Transverse colon (tissue), 4 donors: ENCODE measurements at regions not wholly inside any gene's neighbourhood (a gene's known extent, or its start where the extent isn't known, plus 50 kb on each side); places are given as distances from the start of the nearest gene placed in this dataset.

Experiments used
- DNase-seq: peaks from one replicate; pipeline ENCODE4 v3.0.0-alpha.2; 2019
- H3K27ac ChIP-seq, 4 donors: fragments of 200-600 bp; sonication (generic); 2 replicates each; pipeline ENCODE4 v1.5.1; 2016 to 2018; ENCODE audit warnings: inconsistent platforms in 4 of 4
- H3K27me3 ChIP-seq: fragments of 200-600 bp; sonication (generic); 2 replicates; pipeline ENCODE4 v1.5.1; 2017; ENCODE audit warnings: inconsistent platforms
- H3K36me3 ChIP-seq, 4 donors: fragments of 200-600 bp; sonication (generic); 2 replicates each; pipeline ENCODE4 v1.5.1; 2017 to 2019; ENCODE audit warnings: inconsistent platforms in 4 of 4
- H3K4me1 ChIP-seq, 4 donors: fragments of 200-600 bp; sonication (generic); 2 replicates each; pipeline ENCODE4 v1.5.1; 2017 to 2020; ENCODE audit warnings: inconsistent platforms in 4 of 4
- H3K4me3 ChIP-seq, 4 donors: fragments of 200-600 bp; sonication (generic); 1 replicate in 1 of 4; 2 replicates in 3 of 4; pipeline versions ENCODE4 v1.5.1 to v1.6.1; 2017 to 2019; ENCODE audit warnings: inconsistent platforms in 4 of 4
- H3K9me3 ChIP-seq, 2 donors: fragments of 200-600 bp; sonication (generic); 2 replicates each; pipeline ENCODE4 v1.5.1; 2017 to 2019; ENCODE audit warnings: inconsistent platforms in 2 of 2
- EP300 ChIP-seq: sonication (generic); formaldehyde crosslinking; IDR thresholded peaks from one replicate; pipeline ENCODE4 v1.6.1; 2017; ENCODE audit warnings: antibody characterized with exemption, low read depth
- POLR2A ChIP-seq: fragments of 450-650 bp; IDR thresholded peaks from one replicate; pipeline ENCODE4 v1.6.1; 2016; ENCODE audit warnings: antibody characterized with exemption, mild to moderate bottlenecking, moderate library complexity
- POLR2AphosphoS5 ChIP-seq, 3 donors: sonication (generic); formaldehyde crosslinking; IDR thresholded peaks; one replicate each; pipeline ENCODE4 v1.6.1; 2016; ENCODE audit warnings: antibody characterized with exemption in 3 of 3
- WGBS, 2 donors: methylation state at CpG; one replicate each; pipeline ENCODE4 v1.1.5; 2018; ENCODE audit warnings: low coverage in 1 of 2; 5-methylcytosine and 5-hydroxymethylcytosine counted together
- in situ Hi-C, 4 donors: fragments of 200-750 bp; cut with MboI; loops; one replicate each; pipeline versions ENCODE4 v1.15.0 to v1.15.1; 2017; ENCODE audit warnings: low sequenced_read_pairs in 3 of 4, low pct_ligation_motif_present in 1 of 4, low pct_unique_long_range_greater_than_20kb in 1 of 4
- intact Hi-C: fragments of 100-400 bp; cut with DNase I; formaldehyde crosslinking; loops from one replicate; pipeline ENCODE4 v1.15.1; 2023; ENCODE audit warnings: low total_unique reads
- TF ChIP-seq, protein P1 (sequence below), 5 experiments: fragments of 200-600 bp in 3 of 5; fragments of 450-650 bp in 2 of 5; sonication (generic) in 3 of 5; IDR thresholded peaks; 1 replicate in 2 of 5; 2 replicates in 3 of 5; pipeline ENCODE4 v1.5.1; 2016 to 2017; ENCODE audit warnings: antibody characterized with exemption in 5 of 5, inconsistent platforms in 3 of 5, mild to moderate bottlenecking in 2 of 5, moderate library complexity in 1 of 5

- TF ChIP-seq POLR2A = no peak
- WGBS, 2 donors = 61% methylated on average over 8 of the region's 8 CpGs; no CpG with 5 or more reads in 1 of the 2 donors
- Histone ChIP-seq H3K27ac (no peak overlapping the region), H3K4me3 (no peak overlapping the region), H3K27me3 (no peaks in the 10 kb centered on the region), H3K9me3 (no peaks in the 10 kb centered on the region), H3K36me3 (no peaks in the 10 kb centered on the region), H3K4me1 (peaks cover 0 to 5% (median 0%) of the 10 kb centered on the region in 4 donors)
- DNase-seq = no peak
- intact Hi-C loops = no loop called here
- in situ Hi-C loops = no loop called here
Measured at GRCh38 chr5:56515011-56515410, 281.9 kb upstream of the ANKRD55 start.

DNA sequence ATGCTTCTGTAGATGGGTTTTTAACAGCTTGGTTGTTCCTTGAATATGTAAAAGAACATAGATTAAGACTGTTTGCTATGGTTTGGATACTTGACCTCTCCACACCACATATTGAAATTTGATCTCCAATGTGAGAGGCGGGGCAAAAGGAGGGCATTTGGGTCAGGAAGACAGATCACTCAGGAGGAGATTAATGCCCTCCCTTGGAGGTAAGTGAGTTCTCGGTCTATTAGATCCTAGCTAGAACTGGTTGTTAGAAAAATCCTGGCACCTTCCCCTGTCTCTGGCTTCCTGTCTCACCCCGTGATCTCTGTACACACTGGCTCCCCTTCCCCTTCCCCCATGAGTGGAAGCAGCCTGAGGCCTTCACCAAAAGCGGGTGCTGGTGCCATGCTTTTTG lies 281.1 kb upstream of the ANKRD55 start:
- WGBS, 2 donors = 68% methylated on average over 4 of the region's 4 CpGs; no CpG with 5 or more reads in 1 of the 2 donors
- H3K4me3 ChIP-seq = no peak overlapping the region

GRCh38 chr5:56513141-56513540 lies 280.0 kb upstream of the ANKRD55 start:
- in situ Hi-C loops (no loop called here), intact Hi-C loops (no loop called here)
- Histone ChIP-seq H3K9me3 (no peaks in the 10 kb centered on the region), H3K27me3 (no peaks in the 10 kb centered on the region), H3K27ac (no peak overlapping the region), H3K36me3 (no peaks in the 10 kb centered on the region), H3K4me3 (no peak overlapping the region), H3K4me1 (peaks cover 0 to 5% (median 0%) of the 10 kb centered on the region in 4 donors)
- TF ChIP-seq, protein P1, sequence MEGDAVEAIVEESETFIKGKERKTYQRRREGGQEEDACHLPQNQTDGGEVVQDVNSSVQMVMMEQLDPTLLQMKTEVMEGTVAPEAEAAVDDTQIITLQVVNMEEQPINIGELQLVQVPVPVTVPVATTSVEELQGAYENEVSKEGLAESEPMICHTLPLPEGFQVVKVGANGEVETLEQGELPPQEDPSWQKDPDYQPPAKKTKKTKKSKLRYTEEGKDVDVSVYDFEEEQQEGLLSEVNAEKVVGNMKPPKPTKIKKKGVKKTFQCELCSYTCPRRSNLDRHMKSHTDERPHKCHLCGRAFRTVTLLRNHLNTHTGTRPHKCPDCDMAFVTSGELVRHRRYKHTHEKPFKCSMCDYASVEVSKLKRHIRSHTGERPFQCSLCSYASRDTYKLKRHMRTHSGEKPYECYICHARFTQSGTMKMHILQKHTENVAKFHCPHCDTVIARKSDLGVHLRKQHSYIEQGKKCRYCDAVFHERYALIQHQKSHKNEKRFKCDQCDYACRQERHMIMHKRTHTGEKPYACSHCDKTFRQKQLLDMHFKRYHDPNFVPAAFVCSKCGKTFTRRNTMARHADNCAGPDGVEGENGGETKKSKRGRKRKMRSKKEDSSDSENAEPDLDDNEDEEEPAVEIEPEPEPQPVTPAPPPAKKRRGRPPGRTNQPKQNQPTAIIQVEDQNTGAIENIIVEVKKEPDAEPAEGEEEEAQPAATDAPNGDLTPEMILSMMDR (IDR thresholded peaks at IDR 0.05) = no peak
- TF ChIP-seq EP300 = no peak
- TF ChIP-seq POLR2A = no peak
- no peak for TF ChIP-seq POLR2AphosphoS5 (IDR thresholded peaks at IDR 0.05)
- 0% methylated on average over 1 of the region's 1 CpG; no CpG with 5 or more reads in 1 of the 2 donors for WGBS, 2 donors
- no peak for DNase-seq

More for the DNA sequence above, 281.1 kb upstream of the ANKRD55 start:
- TF ChIP-seq POLR2AphosphoS5 (IDR thresholded peaks at IDR 0.05) = no peak
- TF ChIP-seq, protein P1 (IDR thresholded peaks at IDR 0.05) = no peak
- no peak for TF ChIP-seq EP300
- TF ChIP-seq POLR2A = no peak
- no peaks in the 10 kb centered on the region for H3K9me3 ChIP-seq
- no peaks in the 10 kb centered on the region for H3K36me3 ChIP-seq
- in situ Hi-C loops = no loop called here
- intact Hi-C loops = no loop called here
- H3K27ac ChIP-seq = no peak overlapping the region
- no peak for DNase-seq
- H3K27me3 ChIP-seq = no peaks in the 10 kb centered on the region
- H3K4me1 ChIP-seq = peaks cover 0 to 5% (median 0%) of the 10 kb centered on the region in 4 donors

- Histone ChIP-seq H3K9me3 (no peaks in the 10 kb centered on the region), H3K36me3 (no peaks in the 10 kb centered on the region), H3K27ac (no peak overlapping the region), H3K4me1 (peaks cover 0 to 5% (median 0%) of the 10 kb centered on the region in 4 donors), H3K27me3 (no peaks in the 10 kb centered on the region), H3K4me3 (no peak overlapping the region)
- 73% methylated on average over 6 of the region's 6 CpGs for WGBS, 2 donors
- intact Hi-C loops (no loop called here), in situ Hi-C loops (no loop called here)
- no peak for DNase-seq
- no peak for TF ChIP-seq POLR2A
- no peak for TF ChIP-seq POLR2AphosphoS5 (IDR thresholded peaks at IDR 0.05)
Measured at GRCh38 chr5:56512313-56512996, 279.3 kb upstream of the ANKRD55 start.

GRCh38 chr5:56511326-56511841 lies 278.3 kb upstream of the ANKRD55 start:
- Histone ChIP-seq H3K36me3 (no peaks in the 10 kb centered on the region), H3K27me3 (no peaks in the 10 kb centered on the region), H3K27ac (no peak overlapping the region), H3K4me3 (no peak overlapping the region), H3K4me1 (no peaks in the 10 kb centered on the region), H3K9me3 (no peaks in the 10 kb centered on the region)
- DNase-seq = no peak
- TF ChIP-seq, protein P1 (IDR thresholded peaks at IDR 0.05) = no peak
- no peak for TF ChIP-seq POLR2A
- TF ChIP-seq POLR2AphosphoS5 (IDR thresholded peaks at IDR 0.05) = no peak
- TF ChIP-seq EP300 = no peak
- 80 to 96% methylated on average over 1 to 2 of the region's 2 CpGs for WGBS, 2 donors
- intact Hi-C loops = no loop called here
- in situ Hi-C loops = no loop called here
